ENCODE measurements at regions not wholly inside any gene's neighbourhood (a gene's known extent, or its start where the extent isn't known, plus 50 kb on each side); places are given as distances from the start of the nearest gene placed in this dataset.
"Not testable (repeated sequence)": the region's sequence is repeated elsewhere in the genome, so short reads cannot be mapped to it uniquely, and the experiment has no call there.

DNA sequence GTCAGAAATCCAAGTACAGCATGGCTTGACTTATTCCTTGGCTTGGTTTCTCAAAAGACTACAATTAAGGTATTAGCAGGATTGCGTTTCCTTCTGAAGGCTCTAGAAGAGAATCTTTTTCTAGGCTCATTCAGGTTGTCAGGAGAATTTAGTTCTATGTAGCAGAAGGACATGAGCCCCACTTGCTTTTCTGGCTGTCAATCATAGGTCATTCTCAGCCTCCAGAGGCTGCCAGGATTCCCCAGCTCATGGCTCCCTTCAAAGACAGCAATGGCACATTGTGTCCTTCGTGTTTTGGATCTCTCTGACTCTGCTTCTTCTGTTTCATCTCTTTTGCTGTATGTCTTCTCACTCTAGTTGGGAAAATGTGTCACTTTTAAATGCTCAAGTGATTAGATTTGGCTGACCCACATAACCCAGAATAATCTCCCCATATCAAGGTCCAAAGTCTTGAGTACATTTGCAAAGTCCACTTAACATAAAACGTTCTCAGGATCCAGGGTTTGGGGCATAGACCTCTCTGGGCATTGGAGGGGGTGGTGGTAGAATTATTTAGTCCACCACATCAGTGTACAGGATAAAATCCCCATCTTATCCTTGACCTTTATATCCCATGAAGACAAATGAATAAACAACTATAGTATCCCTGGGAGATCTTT is 126.7 kb upstream of the BCL9 start:
- DNase-seq (ENCODE audit: low read depth), result no peak
- in situ Hi-C loops (cut with HindIII; ENCODE audit: low sequenced_read_pairs), result no loop called here
- TF ChIP-seq CTCF (IDR thresholded peaks at IDR 0.05; ENCODE audit: low read depth, low read length, missing control alignments), result no peak
- H3K4me3 ChIP-seq (ENCODE audit: low read depth, low read length), result no peak overlapping the region

DNA sequence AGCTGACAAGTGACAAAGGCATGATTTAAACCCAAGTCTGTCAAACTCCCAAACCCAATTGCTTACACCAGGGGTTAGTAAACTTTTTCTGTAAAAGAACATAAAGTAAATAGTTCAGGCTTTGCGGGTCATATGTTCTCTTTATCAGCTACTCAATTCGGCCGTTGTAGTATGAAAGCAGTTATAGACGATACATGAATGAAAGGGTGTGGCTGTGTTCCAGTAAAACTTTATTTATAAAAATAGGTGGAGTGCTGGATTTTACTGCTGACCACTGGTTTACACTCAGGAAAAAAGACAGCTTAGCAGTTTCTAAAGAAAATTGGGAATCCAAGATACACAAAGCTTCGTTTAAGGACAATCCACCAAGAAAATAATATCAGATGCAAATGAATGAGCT is 124.3 kb upstream of the BCL9 start:
- no peak overlapping the region for H3K4me3 ChIP-seq (ENCODE audit: low read depth, low read length)
- TF ChIP-seq CTCF (IDR thresholded peaks at IDR 0.05; ENCODE audit: low read depth, low read length, missing control alignments), result no peak
- DNase-seq (ENCODE audit: low read depth), result no peak
- in situ Hi-C loops (cut with HindIII; ENCODE audit: low sequenced_read_pairs), result no loop called here

DNA sequence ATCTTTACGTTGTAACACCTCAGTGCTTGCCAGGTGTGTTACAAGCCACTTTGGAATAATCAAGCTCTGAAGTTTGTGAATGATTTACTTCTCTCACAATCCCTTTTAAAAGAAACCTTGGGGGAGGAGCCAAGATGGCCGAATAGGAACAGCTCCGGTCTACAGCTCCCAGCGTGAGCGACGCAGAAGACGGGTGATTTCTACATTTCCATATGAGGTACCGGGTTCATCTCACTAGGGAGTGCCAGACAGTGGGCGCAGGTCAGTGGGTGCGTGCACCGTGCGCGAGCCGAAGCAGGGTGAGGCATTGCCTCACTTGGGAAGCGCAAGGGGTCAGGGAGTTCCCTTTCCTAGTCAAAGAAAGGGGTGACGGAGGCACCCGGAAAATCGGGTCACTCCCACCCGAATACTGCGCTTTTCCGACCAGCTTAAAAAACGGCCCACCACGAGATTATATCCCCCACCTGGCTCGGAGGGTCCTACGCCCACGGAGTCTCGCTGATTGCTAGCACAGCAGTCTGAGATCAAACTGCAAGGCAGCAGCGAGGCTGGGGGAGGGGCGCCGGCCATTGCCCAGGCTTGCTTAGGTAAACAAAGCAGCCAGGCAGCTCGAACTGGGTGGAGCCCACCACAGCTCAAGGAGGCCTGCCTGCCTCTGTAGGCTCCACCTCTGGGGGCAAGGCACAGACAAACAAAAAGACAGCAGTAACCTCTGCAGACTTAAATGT is 118.0 kb upstream of the BCL9 start:
- in situ Hi-C loops (cut with HindIII; ENCODE audit: low sequenced_read_pairs); DNase-seq (ENCODE audit: low read depth); H3K4me3 ChIP-seq (ENCODE audit: low read depth, low read length): not testable (repeated sequence)

DNA sequence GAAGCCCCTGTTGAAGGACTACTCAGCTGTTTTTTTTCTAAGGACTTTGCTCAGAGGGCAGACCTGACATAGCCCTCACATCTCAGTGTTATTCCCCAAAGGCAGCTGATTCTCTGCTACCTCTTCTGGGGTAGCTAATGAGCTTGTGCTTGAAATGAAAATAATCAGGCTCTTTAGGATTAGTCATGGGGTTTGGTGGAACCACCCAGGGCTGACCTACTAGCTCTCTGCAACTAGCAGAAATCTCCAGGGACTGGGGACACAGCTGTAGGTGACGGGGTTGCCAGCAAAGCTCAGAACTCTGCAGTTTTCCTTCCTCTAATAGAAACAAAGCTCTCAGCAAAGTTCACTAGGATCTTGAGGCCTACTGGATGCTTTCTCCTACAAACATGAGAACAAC is 106.4 kb upstream of the BCL9 start:
- DNase-seq (ENCODE audit: low read depth), result no peak
- H3K4me3 ChIP-seq (ENCODE audit: low read depth, low read length), result no peak overlapping the region
- in situ Hi-C loops (cut with HindIII; ENCODE audit: low sequenced_read_pairs), result no loop called here
- TF ChIP-seq CTCF (IDR thresholded peaks at IDR 0.05; ENCODE audit: low read depth, low read length, missing control alignments), result no peak

DNA sequence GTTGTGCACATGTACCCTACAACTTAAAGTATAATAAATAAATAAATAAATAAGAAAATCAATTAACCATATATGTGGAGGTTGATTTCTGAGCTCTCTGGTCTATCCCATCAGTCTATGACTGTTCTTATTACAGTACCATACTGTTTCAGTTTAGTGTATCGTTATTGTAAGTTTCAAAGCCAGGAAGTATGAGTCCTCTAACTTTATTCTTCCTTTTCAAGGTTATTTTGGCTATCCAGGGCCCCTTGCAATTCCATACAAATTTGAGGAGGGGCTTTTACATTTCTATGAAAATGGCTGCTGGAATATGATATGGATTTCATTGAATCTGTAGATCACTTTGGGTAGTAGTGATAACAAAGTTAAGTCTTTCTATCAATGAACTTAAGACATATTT is 96.9 kb upstream of the BCL9 start:
- no peak for DNase-seq (ENCODE audit: low read depth)
- in situ Hi-C loops (cut with HindIII; ENCODE audit: low sequenced_read_pairs), result no loop called here
- no peak for TF ChIP-seq CTCF (IDR thresholded peaks at IDR 0.05; ENCODE audit: low read depth, low read length, missing control alignments)
- H3K4me3 ChIP-seq (ENCODE audit: low read depth, low read length), result no peak overlapping the region

DNA sequence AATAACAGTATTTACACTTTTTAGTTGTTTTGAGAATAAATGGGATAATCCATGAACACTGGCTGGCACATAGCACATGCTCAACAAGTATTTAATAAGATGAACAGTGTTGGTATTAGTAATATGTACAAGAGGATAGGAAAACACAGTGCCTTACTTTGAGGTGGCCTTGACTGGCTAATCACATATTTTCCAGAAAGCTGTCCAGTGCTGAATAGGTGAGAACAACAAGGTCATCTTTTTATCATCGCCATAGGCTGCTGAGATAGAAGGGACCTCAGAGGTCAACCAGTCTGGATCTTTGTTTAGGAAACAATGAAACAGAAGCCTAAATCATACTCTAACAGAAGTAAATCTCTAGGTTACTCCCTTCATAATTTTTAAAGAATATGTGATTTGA is 89.7 kb upstream of the BCL9 start:
- H3K4me3 ChIP-seq (ENCODE audit: low read depth, low read length), result no peak overlapping the region
- in situ Hi-C loops (cut with HindIII; ENCODE audit: low sequenced_read_pairs), result no loop called here
- no peak for DNase-seq (ENCODE audit: low read depth)
- no peak for TF ChIP-seq CTCF (IDR thresholded peaks at IDR 0.05; ENCODE audit: low read depth, low read length, missing control alignments)

GRCh38 chr1:147452809-147453208 is 88.5 kb upstream of the BCL9 start:
- no peak for TF ChIP-seq CTCF (IDR thresholded peaks at IDR 0.05; ENCODE audit: low read depth, low read length, missing control alignments)
- H3K4me3 ChIP-seq (ENCODE audit: low read depth, low read length), result no peak overlapping the region
- in situ Hi-C loops (cut with HindIII; ENCODE audit: low sequenced_read_pairs), result no loop called here
- no peak for DNase-seq (ENCODE audit: low read depth)
